ENCODE measurements at regions not wholly inside any gene's neighbourhood (a gene's known extent, or its start where the extent isn't known, plus 50 kb on each side); places are given as distances from the start of the nearest gene placed in this dataset.

DNA sequence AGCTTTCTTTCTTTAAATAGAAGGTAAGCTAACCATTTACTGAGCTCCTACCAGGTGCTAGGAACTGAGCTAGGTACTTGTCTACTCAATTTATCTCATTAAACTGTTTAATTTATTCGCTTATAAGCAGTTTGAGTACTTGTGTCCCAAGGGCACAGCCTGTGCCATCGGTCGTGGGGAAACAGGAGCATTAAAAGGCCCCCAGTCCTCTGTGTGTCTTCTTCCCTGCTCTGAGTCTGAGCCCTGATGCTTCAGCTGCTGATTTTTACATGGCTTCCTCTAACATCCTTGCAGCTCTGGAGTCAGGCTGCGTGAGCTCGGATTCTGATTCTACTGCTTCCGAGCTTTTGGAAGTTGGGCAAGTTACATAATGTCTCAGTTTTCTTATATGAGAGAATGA lies 239.5 kb downstream of the EDEM1 start:
- DNase-seq (ENCODE audit: low read depth in 1 of 2, low spot score in 1 of 2), result no peak

DNA sequence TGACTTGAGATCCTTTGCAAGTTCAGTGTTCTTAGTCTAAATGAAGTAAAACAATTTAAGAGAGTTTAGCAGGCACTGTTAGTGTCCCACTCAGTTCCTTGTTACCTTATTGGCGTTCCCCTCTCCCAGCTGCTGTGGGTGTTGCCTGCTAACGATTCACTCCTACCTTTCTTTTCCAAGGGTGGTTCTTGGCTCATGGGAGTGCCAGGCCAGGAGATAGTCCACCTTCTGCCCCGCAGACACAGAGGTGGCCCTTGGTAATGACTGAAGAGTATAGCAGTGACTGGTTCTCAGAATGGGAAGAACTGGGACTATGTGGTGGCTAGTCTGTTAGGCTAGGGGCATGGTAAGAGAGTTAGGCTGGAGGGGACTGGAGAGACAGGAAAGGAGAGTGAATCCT lies 240.4 kb downstream of the EDEM1 start:
- no peak for DNase-seq (ENCODE audit: low read depth in 1 of 2, low spot score in 1 of 2)

DNA sequence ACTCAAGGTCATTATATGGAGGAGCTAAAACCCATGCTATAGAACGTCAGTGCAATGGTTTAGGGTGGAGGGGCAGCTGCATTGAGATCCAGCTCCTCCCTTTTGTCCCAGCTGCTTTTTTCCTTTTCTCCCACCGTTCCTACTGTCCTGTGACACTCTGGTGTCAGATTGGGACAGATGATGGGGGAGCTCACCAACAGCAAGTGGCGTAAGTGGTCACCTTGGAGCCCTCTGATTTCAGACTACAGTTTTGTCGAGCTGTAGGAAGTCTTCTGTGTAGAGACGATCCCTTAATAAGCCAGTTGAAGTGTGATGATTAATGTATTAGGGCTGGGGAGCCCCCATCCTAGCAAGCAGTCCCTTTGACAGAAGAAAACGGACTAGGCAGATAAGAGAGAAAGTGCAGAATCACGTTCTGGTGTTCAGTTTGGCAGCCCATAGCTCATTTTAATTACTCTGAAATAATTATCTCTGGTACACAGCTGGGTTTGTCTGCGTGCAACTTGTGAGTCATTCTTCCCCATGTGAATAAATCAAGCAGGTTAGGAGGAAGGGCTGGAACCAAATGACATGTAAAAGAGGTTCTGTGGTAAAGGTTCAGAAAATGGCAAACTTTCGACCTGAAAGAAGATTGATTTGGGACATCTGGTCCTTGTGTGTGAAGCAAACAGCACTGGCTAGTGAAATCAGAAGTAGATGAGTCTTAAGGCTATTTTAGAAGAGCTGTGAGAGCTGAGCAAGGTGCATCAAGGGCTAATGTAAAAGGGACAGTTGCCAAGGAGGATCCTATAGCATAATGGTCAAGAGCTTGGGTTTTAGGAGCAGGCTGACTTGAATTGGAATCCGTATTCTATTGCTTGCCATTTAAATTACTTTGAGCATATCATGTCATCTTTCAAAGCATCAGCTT lies 241.4 kb downstream of the EDEM1 start:
- no peak for DNase-seq (ENCODE audit: low read depth in 1 of 2, low spot score in 1 of 2)

DNA sequence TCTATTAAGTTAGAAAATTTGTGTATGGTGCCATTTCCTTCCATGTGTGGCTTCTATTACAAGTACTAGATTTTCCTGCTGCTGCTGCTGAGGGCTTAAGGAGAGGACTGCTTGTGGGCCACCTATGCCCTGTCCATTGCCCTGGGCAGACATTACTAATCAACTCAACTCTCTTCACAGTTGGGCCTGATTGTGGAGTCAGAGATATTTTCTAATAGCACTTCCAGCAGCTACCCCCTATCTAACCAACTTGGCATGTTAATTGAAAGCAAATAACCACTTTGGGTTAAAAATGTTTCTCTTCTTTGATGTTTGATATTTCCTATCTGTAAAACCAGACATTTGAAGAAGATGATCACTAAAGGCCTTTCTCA lies 242.0 kb downstream of the EDEM1 start:
- no peak for DNase-seq (ENCODE audit: low read depth in 1 of 2, low spot score in 1 of 2)

DNA sequence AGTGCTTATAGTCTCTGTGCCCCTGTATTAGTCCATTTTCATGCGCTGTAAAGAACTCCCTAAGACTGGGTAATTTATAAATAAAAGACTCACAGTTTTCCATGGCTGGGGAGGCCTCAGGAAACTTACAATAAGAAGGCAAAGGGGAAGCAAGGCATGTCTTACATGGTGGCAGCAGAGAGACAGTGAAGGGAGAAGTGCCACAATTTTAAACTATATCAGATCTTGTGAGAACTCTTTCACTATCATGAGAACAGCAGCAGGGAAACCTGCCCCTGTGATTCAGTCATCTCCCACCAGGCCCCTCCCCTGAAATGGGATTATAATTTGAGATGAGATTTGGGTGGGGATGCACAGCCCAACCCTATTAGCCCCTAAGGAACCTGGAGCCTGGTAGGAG lies 243.2 kb downstream of the EDEM1 start:
- no peak for DNase-seq (ENCODE audit: low read depth in 1 of 2, low spot score in 1 of 2)

DNA sequence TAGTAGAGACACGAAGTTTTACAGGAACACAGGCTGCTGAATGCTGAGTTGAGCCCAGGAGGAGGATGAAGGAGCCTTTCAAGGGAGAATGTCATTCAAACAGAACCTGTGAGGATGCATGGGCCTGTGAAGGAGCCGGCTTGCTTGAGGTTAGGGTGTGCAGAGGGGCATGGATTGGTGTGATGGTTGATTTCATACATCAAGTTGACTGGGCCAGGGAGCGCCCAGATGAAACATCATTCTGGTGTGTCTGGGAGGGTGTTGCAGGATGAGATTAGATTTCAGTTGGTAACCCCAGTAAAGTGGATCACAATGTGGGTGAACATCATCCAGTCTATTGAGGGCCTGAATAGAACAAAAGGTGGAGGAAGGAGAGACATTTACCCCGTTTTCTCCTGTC lies 243.6 kb downstream of the EDEM1 start:
- DNase-seq (ENCODE audit: low read depth in 1 of 2, low spot score in 1 of 2), result no peak

DNA sequence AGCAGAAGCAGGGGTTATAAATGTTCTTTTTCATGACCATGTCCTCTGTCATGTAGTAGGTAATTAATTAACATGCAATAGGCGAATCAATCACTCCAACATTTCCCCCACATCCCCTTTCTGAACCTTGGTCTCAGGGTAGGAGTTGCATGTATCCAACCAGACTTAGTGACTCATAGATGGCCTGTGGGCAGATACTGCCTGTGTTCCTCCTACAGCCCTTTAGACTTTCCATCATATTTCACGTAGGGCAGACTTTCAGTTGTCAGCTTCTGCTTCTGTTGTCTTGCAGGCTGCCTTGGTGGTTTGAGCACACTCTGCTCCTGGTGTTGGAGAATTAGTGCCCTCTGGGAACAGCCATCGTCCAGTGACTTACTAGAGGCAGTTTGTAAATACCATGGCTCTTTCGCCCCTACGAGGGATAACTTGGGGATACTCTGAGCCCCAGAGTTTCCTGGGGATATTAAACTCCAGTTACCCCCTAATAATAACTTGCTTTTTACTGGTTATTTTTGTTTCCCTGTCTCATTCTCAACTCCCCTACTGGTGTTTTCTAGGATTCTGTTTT lies 244.4 kb downstream of the EDEM1 start:
- no peak for DNase-seq (ENCODE audit: low read depth in 1 of 2, low spot score in 1 of 2)

DNA sequence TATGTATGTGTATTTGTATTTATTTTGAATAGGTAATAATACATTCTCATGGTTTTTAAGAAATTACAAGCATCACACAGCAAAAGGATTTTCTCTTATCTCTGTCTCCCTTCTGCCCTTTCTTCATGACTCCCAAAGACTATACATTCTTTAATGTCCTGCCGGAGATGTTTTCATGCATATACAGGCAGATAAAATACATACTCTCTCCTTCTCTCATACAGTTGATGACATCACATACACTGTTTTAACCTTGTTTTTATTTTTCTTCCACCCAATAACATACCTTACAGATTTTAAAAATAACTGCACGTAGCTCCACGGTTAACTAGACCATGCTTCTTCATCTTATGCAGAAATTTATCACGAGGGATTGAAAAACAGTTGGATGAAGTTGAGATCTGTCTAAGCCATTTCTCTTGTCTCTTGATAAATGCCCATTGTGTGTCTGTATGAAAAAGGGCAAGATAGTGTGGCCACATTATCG lies 249.8 kb downstream of the EDEM1 start:
- no peak for DNase-seq (ENCODE audit: low read depth in 1 of 2, low spot score in 1 of 2)

DNA sequence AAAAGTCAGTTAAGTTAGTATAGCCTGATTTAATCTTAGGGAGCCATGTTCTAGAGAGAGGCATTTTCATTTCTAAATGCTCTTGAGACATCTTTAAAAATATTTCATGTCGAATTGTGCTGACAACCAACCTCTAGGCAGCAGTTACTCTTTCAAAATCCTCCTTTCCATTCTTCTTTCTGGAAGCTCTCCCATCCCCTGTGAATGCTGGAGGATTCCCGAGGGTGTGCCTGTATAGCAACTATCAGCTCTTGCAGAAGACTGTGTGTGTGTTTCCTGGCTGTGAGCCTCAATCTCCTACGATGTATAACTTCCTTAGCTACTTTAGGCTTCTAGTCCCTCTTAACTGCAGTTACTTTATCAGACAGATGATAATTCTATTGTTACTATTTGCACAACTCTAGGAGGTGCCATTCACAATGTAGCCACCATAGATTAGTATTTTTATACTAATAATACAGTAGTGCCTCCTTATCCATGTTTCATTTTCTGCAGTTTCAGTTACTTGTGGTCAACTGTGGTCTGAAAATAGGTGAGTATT lies 250.3 kb downstream of the EDEM1 start:
- DNase-seq (ENCODE audit: low read depth in 1 of 2, low spot score in 1 of 2), result no peak

DNA sequence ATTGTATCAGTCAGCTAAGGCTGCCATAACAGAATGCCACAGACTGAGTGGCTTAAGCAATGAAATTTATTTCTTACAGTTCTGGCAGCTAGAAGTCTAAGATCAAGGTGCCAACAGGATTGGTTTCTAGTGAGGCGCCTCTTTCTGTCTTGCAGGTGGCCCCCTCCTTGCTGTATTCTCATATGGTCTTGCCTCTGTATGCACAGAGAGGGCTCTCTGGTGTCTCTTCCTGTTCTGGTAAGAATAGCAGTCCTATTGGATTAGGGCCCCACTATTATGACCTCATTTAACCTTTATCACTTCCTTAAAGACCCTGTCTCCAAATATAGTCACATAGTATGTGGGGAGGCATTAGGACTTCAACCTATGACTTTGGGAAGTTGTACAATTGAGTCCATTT lies 253.9 kb downstream of the EDEM1 start:
- DNase-seq (ENCODE audit: low read depth in 1 of 2, low spot score in 1 of 2), result no peak

DNA sequence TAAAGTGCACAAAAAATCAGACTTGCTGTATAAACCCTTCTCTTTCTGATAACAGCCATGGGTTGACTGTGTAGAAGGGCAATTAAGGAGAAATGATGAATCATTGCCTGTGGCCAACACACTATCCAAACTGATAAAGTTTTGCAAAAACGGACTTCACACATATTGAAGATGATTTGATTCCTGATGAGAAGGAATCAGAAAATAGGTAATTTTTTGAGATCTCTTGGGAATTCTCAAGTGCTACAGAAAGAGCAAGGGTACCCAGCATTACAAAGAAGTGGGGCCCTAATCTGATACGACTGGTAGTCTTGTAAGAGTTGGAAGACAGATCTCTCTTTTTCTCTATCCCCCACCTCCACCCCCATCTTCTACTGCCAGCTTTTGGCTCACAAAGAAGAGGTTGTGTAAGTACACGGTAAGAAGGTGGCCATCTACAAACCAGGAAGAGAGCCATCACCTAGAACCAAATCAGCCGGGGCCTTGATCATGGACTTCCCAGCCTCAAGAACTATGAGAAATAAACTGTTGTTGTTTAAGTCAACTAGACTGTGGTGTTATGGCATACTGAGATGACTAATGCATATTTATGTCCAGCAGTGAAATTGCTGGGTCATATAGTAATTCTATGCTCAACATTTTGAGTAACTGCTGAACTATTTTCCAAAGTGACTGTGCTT lies 254.7 kb downstream of the EDEM1 start:
- no peak for DNase-seq (ENCODE audit: low read depth in 1 of 2, low spot score in 1 of 2)

DNA sequence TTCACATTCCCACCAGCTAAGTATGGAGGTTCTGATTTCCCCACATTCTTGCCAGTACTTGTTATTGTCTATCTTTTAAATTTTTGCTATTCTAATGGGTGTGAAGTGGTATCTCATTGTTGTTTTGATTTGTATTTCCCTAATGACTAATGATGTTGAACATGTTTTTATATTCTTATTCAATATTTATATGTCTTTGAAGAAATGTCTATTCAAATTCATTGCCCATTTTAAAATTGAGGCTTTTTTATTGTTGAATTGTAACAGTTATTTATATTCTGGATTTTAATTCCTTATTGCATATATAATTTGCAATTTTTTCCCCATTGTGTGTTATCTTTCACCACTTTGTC lies 255.3 kb downstream of the EDEM1 start:
- DNase-seq (ENCODE audit: low read depth in 1 of 2, low spot score in 1 of 2), result no peak

DNA sequence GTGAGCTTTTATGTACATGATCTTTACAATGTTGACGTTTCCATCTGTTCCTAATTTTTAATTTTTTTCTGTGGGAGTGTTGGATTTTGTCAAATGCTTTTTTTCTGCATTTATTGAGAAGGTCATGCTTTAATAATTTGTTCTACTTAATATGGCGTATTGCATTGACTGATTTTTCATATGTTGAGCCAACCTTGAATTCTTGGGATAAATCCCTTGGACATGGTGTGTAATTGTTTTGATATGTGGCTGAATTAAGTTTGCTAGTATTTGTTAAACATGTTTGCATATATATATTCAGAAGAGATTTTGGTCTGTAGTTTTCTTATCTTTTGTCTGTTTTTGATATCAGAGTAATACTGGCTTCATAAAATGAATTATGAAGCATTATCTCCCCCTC lies 256.7 kb downstream of the EDEM1 start:
- no peak for DNase-seq (ENCODE audit: low read depth in 1 of 2, low spot score in 1 of 2)

DNA sequence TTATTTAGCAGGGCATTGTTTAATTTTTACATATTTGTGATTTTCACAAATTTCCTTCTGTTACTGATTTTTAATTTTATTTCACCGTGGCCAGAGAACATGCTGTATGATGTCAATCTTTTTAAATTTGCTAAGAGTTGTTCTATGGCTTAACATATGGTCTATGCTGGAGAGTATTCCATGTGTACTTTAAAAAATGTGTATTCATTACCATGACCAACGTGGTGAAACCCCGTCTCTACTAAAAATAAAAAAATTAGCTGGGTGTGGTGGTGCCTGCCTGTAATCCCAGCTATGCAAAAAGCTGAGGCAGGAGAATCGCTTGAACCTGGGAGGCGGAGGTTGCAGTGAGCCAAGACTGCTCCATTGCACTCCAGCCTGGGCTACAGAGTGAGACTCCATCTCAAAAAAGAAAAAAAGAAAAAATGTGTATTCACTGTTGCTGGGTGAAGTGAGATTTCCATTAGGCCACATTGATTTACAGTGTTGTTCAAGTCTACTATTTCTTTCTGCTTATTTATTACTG lies 258.2 kb downstream of the EDEM1 start:
- DNase-seq (ENCODE audit: low read depth in 1 of 2, low spot score in 1 of 2), result no peak

DNA sequence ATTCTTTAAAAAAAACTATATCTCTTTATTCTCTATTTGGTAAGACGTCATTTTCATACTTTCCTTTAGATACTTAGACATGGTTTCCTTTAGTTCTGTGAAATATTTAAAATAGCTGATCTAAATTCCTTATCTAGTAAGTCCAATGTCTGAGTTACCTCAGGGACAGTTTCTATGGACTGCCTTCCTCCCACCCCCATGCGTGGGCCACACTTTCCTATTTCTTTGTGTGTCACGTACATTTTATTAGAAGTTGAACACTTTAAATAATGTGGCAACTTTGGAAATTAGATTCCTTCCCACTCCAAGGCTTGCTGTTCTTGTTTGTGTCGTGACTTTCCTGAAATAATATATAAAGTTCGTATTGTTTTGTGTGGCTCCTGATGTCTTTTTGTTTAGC lies 260.7 kb downstream of the EDEM1 start:
- DNase-seq (ENCODE audit: low read depth in 1 of 2, low spot score in 1 of 2), result no peak

DNA sequence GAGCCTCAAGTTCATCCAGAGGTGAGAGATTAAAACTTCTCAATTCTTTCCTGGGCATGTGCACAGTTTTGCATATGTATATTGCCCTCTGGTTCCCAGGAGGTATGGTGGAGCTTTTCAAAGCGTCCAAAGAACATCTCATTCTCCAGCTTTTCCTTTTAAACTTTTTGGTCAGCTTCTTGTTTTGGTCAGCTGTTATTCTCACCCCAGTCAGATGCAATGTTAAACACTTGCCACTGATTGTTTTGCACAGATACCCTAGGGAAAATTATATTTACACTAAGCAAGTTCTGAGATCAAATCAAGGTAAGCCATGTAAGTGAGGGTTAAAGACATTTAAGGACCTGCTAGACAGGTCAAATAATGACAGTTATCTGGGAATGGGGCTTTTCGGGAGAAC lies 261.3 kb downstream of the EDEM1 start:
- DNase-seq (ENCODE audit: low read depth in 1 of 2, low spot score in 1 of 2), result no peak

DNA sequence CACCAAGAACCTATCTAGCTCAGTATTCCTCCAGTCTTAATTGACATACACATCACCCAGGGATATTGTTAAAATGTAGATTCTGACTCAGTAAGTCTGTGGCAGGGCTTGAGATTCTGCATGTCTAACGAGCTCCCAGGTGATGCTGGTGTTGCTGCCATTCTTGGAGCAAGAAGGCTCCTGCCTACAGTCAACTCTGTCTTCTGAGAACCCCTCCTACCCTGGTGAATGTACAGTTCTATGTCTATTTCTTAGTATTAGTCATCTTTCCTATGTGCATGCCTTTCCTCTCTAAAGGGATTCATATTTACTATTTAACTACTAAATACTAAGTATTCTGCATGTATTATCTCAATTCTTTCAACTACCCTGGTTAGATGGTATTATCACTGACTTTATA lies 268.7 kb downstream of the EDEM1 start:
- DNase-seq (ENCODE audit: low read depth in 1 of 2, low spot score in 1 of 2), result no peak

DNA sequence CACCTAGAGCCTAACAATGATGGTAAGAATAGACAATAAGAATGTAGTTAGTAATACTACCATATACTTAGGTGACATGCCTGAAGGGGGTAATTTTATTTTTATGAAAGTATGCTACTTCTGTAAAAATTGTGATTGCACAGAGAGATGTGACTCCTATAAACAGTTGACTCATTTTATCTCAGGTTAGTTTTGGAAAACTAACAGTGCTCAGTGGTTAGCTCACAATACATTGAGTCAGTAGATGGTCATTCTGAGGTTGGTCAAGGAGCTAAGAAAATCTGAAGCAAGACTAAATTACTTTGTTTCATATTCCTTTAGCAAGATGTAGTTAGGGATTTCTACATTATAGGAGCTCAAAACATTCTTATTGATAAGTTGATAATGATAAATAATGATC lies 271.0 kb downstream of the EDEM1 start:
- DNase-seq (ENCODE audit: low read depth in 1 of 2, low spot score in 1 of 2), result no peak

DNA sequence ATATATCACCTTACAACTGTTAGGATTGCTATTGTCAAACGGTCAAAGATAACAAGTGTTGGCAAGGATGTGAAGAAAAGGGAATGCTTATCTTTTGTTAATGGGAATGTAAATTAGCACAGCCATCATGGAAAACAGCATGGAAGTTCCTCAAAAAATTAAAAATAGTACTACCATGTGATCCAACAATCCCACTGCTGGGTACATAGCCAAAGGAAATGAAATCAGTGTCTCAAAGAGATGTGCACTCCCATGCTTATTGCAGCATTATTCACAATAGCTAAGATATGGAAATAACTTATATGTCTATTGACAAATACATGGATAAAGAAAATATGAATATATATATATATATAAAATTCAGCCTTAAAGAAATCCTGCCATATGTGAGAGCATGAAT lies 274.6 kb downstream of the EDEM1 start:
- DNase-seq (ENCODE audit: low read depth in 1 of 2, low spot score in 1 of 2), result no peak

DNA sequence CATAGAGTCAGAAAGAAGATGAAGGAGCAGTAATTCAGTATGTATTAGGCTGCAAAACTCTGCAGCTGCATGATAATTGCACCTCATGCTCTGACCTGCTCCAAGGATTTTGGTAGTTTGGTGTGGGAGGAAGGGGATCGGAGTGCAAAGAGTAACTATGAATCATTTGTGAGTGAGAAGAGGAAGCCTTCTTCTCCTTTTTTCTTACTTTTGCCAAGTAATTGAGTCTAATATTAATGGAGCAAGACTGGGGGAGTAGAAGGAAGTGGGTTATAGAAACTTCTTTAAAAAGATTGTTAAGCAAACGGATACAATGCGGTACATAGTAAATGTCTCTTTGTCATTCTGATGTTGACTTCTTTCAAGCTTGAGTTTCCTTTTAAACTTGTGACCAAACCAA lies 276.5 kb downstream of the EDEM1 start:
- DNase-seq (ENCODE audit: low read depth in 1 of 2, low spot score in 1 of 2), result no peak

DNA sequence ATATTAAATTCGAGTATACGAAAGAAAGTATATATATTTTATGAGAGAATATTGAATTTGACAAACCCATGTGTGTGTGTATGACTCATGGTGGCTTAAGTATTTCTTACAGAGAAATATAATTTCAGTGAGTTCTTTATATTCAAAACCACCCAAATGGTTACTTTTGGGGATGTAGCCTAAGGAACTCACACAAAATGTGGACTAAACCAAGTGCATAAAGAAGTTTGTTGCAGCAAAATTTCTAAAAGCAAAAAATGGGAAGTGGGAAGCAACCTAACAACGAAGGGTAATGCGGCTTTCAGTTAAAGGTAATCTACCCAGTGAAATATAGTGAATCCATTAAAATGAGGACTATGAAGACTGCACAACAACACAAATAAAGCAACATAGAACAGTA lies 277.1 kb downstream of the EDEM1 start:
- no peak for DNase-seq (ENCODE audit: low read depth in 1 of 2, low spot score in 1 of 2)

DNA sequence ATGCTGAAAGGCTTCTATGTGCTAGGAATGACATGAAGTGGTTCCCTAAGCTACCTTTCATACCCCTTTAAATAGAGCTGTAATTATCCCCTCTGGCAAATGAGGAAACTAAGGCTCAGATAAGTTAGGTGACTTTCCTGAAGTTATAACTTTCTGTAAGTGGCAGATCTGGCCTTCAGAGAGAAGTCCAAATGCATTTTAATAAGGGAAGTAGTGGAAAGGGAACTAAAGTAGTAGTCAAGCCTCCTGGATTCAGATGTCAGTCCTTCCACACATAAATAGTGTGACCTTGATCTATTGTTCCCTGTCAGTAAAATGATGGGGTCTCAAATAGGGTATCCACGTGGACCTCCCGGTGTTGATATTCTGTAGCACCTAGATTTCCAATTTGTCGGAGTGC lies 277.7 kb downstream of the EDEM1 start:
- DNase-seq (ENCODE audit: low read depth in 1 of 2, low spot score in 1 of 2), result no peak
